ENCODE measurements at regions not wholly inside any gene's neighbourhood (a gene's known extent, or its start where the extent isn't known, plus 50 kb on each side); places are given as distances from the start of the nearest gene placed in this dataset.

- Histone ChIP-seq H3K9me3 (ENCODE audit: insufficient read depth in 2 of 2, low read depth in 1 of 2, low read length in 1 of 2) (peaks cover 22 to 23% of the 10 kb centered on the region in 2 experiments), H2BK120ac (replicated peaks; ENCODE audit: low read depth, low read length) (no peak overlapping the region), H3K27me3 (replicated peaks in 1 of 4; ENCODE audit: control insufficient read depth in 3 of 4, extremely low read depth in 1 of 4, insufficient read depth in 3 of 4, low read length in 3 of 4) (no peaks in the 10 kb centered on the region), H3K79me2 (ENCODE audit: control insufficient read depth in 1 of 2, insufficient read depth in 2 of 2, low read length in 2 of 2) (no peaks in the 10 kb centered on the region), H2BK15ac (ENCODE audit: low read length) (no peak overlapping the region), H3K27ac (ENCODE audit: low read depth, low read length) (no peak overlapping the region), H3K56ac (replicated peaks; ENCODE audit: insufficient read length, low read depth, low read length) (no peak overlapping the region), H2BK20ac (ENCODE audit: low read length) (no peak overlapping the region), H4K91ac (replicated peaks; ENCODE audit: insufficient read length, low read length) (no peak overlapping the region), H3K4me3 (ENCODE audit: extremely low read depth in 1 of 4, insufficient read depth in 2 of 4, low read depth in 3 of 4, low read length in 4 of 4) (no peak overlapping the region), H4K5ac (ENCODE audit: insufficient read length, low read depth, low read length) (no peak overlapping the region), H3K4me2 (ENCODE audit: insufficient read depth in 1 of 2, low read depth in 2 of 2, low read length in 2 of 2) (no peak overlapping the region), H2BK12ac (ENCODE audit: low read depth, low read length) (no peak overlapping the region), H3K36me3 (ENCODE audit: control insufficient read depth in 2 of 4, insufficient read depth in 4 of 4, low read length in 3 of 4) (no peaks in the 10 kb centered on the region), H3K9ac (replicated peaks in 1 of 4; ENCODE audit: extremely low read depth in 1 of 4, low read depth in 3 of 4, low read length in 3 of 4) (peak overlapping the region in 1 of 4 experiments; percentile 24; a peak in 1 of 7 replicates), H2AFZ (ENCODE audit: low read length) (no peak overlapping the region), H4K8ac (ENCODE audit: extremely low read depth, insufficient read depth, low read length) (no peak overlapping the region), H4K20me1 (replicated peaks in 1 of 2; ENCODE audit: control insufficient read depth in 1 of 2, insufficient read depth in 2 of 2, low read length in 2 of 2) (no peaks in the 10 kb centered on the region), H2AK5ac (ENCODE audit: low read depth, low read length) (no peak overlapping the region), H3K4me1 (replicated peaks in 1 of 4; ENCODE audit: control insufficient read depth in 3 of 4, insufficient read depth in 4 of 4, low read length in 3 of 4) (no peaks in the 10 kb centered on the region), H3K18ac (ENCODE audit: extremely low read depth, low read length) (no peak overlapping the region), H2BK5ac (ENCODE audit: low read depth, low read length) (no peak overlapping the region), H3K14ac (ENCODE audit: insufficient read length) (no peak overlapping the region), H3K23ac (ENCODE audit: insufficient read length) (no peak overlapping the region), H3K79me1 (ENCODE audit: low read depth, low read length) (no peaks in the 10 kb centered on the region), H3K23me2 (ENCODE audit: low read depth, low read length) (no peaks in the 10 kb centered on the region), H3K4ac (replicated peaks; ENCODE audit: insufficient read length, low read depth, low read length) (no peak overlapping the region)
- FAIRE-seq (no peak), DNase-seq (ENCODE audit: low read depth in 1 of 2, low spot score in 2 of 2) (no peak)
- ChIA-PET POLR2A (ENCODE audit: partially characterized antibody) (no interaction called here), CTCF (ENCODE audit: partially characterized antibody) (no interaction called here)
- WGBS, 2 experiments (ENCODE audit: extremely low coverage in 1 of 2, insufficient coverage in 1 of 2, insufficient read length in 1 of 2, insufficient replicate concordance in 2 of 2, low coverage in 1 of 2, low lambda C conversion rate in 2 of 2, missing lambda C conversion rate in 1 of 2), result 92% methylated on average over 3 of the region's 3 CpGs; no CpG with 5 or more reads in 1 of the 2 experiments
- no peak for TF ChIP-seq POU5F1 (IDR thresholded peaks at IDR 0.05; ENCODE audit: low read depth, low read length)
- TF ChIP-seq MAFK (IDR thresholded peaks at IDR 0.05; ENCODE audit: low read depth, low read length), result no peak
- no peak for TF ChIP-seq JUN (IDR thresholded peaks at IDR 0.05; ENCODE audit: low read depth, low read length)
- no peak for TF ChIP-seq HDAC2 (IDR thresholded peaks at IDR 0.05; ENCODE audit: borderline replicate concordance in 1 of 2, low read depth in 2 of 2, low read length in 2 of 2)
- no peak for TF ChIP-seq CTBP2 (IDR thresholded peaks at IDR 0.05; ENCODE audit: borderline replicate concordance, insufficient read depth, insufficient read length, low read length)
- TF ChIP-seq, protein P1, sequence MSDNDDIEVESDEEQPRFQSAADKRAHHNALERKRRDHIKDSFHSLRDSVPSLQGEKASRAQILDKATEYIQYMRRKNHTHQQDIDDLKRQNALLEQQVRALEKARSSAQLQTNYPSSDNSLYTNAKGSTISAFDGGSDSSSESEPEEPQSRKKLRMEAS (IDR thresholded peaks at IDR 0.05), result no peak
- TF ChIP-seq BACH1 (IDR thresholded peaks at IDR 0.05; ENCODE audit: low read length), result no peak
- no peak for TF ChIP-seq JUND (IDR thresholded peaks at IDR 0.05; ENCODE audit: low read length)
- no peak for TF ChIP-seq GABPA (IDR thresholded peaks at IDR 0.05; ENCODE audit: borderline replicate concordance, insufficient read depth, low read length)
- no peak for TF ChIP-seq CBX8 (IDR thresholded peaks at IDR 0.05; ENCODE audit: borderline replicate concordance, low read depth, low read length)
- no peak for TF ChIP-seq EP300 (IDR thresholded peaks at IDR 0.05; ENCODE audit: borderline replicate concordance in 1 of 2, low read depth in 2 of 2, low read length in 2 of 2)
- no peak for TF ChIP-seq GTF2F1 (IDR thresholded peaks at IDR 0.05; ENCODE audit: borderline replicate concordance, low read depth, low read length)
- TF ChIP-seq SIRT6 (IDR thresholded peaks at IDR 0.05; ENCODE audit: low read length), result no peak
- TF ChIP-seq CHD2 (IDR thresholded peaks at IDR 0.05; ENCODE audit: low read length), result no peak
Measured at GRCh38 chr6:25154034-25154596, 125.1 kb upstream of the CARMIL1 start.

All from H1 (cell line).